ENCODE measurements at regions not wholly inside any gene's neighbourhood (a gene's known extent, or its start where the extent isn't known, plus 50 kb on each side); places are given as distances from the start of the nearest gene placed in this dataset.

DNA sequence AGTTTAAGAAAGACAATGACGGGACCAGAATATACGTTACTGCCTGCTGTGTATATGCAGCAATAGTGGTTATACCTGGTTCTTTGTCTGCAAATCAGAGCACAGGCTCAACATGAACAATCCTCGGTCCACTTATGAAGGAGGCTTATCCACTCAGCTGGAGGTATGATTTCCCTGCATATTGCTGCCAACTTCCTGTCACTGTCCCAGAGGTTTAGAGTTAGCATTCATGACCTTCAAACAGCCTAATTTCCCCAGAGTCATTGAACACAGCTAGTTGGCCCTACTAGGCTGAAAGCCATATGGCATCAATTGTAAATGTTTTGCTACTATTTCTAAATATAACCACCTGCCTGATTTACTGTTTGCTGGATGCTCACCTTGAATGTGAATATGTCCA is 224.9 kb upstream of the ZNF717 start:
- DNase-seq (ENCODE audit: low spot score) = no peak

DNA sequence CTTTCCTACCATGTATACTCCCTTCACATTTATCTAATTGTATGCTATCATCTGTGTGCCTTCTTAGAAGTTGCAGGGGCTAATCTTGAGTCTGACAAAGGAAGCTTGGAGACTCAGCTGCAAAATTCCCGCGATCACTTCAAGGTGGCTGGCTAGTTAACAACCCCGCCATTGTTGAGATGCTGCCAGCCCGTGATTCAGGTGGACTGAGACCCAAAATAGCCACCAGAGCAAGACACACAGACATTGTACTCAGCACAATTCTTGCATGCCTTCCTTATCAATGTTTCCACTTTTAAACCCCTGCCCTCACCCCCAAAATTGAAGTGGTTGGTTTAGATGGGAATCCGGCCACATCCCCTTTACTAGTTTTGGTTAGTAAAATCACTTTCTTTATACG is 225.8 kb upstream of the ZNF717 start:
- DNase-seq (ENCODE audit: low spot score) = no peak

DNA sequence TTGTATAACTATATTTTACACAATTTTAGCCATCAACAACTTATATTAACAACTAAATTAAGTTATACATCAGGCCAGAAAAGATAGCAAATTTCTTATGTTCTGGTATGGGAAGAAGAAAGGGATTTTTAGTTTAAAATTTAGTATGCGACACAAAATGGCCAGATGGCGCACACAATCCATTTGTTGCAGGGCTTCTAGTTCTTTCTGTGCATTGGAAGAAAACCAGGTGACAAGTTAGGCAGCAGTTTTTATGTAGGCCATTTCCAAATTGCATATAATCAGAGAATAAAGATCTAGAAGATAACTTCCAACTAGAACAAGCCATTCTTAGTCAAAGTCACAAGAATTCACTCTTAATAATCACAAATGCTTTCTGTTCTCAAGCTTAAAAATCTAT is 230.1 kb upstream of the ZNF717 start:
- no peak for DNase-seq (ENCODE audit: low spot score)

DNA sequence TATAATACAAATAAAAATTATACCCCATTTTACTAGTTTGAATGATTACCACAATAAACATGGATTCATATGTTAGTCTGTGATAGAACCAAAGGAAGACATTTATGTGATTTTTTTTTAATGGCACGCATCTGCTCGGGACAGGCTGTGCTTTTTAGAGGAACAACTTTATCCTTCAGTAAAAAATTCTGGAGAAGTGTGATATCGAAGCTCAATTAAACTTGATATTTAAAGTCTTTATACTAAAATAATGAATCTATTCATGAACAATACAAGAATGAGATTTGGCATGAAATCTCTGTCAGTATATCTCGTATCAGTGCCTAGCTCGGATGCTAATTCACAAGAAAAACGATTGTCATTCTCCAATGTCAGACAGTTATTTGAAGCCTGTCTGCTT is 230.8 kb upstream of the ZNF717 start:
- DNase-seq (ENCODE audit: low spot score) = no peak

DNA sequence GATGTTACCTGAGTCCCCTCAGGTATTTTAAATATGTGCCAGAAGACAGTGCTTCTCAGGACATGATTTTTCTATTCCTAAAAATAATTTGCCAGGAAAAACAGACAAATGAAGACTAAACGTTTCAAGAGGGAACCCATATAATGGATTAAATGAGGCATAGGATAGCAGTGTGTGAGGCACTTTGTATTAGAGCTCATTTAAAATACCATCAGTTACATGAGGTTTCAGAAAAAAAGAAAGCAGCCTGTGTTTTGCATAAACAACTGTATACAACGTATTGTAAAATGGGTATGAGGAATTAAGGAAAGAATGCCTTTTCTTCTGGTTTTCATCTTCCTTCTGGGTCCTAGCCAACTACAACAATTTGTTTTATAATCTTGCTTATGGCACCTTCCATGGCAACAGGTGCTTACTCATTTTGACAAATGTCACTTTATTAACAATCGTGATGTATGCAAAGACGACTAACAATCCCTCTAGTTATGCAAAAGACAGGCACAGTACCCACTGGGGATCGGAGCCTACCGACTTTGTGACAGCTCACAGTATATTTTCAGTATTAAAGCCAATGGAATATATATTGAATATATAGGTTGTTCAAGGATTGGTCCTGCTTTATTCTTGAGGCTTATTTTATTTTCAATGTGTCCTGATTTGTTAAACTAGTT is 231.6 kb upstream of the ZNF717 start:
- DNase-seq (ENCODE audit: low spot score) = no peak

DNA sequence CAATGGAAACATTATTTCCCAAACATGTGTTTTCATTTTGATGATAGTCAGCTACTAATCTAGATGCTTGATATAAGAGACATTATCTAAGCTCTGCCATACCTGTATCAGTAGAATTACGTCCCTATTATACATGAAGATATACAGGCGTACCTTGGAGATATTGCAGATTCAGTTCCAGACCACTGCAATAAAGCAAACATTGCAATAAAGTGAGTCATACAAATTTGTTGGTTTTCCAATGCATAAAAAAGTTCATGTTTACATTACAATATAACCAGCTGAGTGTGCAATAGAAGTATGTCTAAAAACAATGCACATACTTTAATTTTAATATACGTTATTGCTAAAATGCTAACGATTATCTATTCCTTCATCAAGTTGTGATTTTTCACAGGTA is 236.0 kb upstream of the ZNF717 start:
- peak; percentile 23 for DNase-seq (ENCODE audit: low spot score)

DNA sequence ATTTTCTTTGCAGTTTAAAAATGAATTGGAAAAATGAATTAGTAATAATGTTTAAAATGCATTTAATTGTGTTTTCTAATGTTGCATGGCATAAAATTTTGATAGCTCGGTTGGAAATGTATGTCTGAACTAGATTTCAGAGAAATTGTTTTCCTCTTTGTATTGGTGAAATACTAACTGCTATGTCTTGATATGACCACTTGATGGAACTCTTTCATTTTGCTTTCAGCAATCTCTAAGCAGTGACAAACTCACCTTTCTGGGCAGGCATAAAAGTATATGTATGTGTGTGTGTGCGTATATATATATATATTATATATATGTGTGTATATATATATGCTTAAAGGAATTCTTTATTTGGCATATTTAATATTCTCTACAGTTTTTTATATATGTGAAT is 239.3 kb upstream of the ZNF717 start:
- DNase-seq (ENCODE audit: low spot score) = peak; percentile 54

DNA sequence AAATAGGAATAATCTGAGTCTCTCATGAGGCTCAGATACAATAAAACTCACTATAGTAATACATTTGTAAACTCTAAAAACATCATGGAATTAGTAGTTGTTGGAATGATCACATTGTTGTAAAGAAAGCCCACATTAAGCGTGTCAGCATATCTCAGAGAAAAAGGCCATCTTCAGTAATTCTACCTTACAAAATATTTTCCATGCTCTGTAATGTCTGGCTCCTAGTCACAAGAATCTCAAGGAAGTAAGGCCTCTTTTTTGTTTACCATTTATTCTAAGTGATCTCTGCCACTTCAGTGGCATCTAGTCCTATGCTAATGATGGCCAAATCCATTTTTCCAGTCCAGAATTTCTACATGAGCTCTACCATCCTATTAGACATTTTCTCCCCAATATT is 240.2 kb upstream of the ZNF717 start:
- DNase-seq (ENCODE audit: low spot score) = no peak

DNA sequence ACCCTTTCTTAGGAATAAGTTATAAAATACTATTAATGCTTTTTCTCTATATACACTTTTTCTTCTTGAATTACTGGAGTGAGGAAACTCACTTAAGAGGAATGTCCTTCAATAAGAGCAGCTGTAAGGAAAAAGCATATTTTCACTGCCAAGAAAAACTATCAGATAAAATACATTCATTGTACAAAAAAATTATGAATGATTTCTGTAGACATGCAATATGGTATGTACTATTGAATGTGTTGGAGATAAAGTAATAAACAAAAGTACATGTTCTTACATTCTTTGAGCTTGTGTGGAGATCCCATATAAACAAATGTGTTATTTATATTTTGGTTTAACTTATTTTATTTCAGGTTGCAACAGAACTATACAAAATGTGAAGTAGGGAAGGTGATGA is 241.0 kb upstream of the ZNF717 start:
- no peak for DNase-seq (ENCODE audit: low spot score)

DNA sequence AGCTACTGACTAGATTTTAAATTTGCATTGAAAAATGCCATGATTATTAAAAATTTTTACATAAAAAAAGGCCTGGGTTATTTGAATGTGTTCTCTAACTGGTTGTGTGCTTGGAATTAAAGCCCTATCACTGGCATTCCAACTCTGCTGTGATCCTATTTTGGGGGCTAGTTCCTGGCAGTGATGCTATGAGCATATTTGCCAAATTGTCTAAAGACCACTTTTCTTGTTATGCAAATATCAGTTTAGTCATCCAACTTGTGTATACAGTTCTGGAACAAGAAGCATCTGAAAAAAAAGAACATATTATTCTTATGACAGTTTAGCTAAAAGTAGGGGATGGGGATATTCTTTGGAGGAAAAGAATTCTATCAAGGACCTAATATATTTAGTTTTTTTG is 243.4 kb upstream of the ZNF717 start:
- no peak for DNase-seq (ENCODE audit: low spot score)

DNA sequence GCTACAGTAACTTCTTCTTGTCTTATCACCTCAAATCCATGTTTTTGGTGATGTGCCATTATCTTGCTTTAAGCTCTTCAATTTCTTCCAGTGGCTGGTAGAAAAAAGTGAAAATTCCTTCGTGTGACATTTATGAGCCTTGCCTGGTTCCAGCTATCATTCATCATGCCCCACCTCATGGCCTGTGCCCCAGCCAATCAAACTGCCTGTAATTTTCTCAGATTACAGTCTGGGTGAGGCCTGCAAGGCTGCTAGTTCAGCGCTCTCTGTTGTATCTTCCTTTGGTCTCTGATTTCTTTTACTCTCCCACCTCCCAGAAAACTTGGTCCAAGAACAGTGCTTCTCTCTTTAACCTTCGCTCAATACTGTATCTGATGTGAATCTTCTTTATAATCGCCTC is 249.3 kb upstream of the ZNF717 start:
- no peak for DNase-seq (ENCODE audit: low spot score)

DNA sequence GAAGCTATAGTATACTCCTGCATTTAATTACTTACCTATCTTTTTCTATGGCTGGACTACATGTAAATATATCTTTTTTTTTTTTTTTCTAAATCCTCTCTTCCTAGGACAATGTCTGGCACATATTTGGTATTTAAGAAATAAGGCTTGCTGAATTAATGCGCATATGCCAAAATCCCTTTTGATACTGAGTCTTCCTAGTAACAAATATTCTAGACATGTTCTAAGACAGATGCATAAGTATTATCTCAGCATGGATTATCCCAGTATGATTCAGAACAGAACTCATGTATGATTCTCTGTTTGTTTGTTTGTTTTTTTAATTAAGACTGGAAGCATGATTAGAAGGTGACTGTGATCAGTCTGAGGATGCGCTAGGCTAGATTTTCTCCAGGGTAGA is 249.8 kb upstream of the ZNF717 start:
- DNase-seq (ENCODE audit: low spot score) = no peak

DNA sequence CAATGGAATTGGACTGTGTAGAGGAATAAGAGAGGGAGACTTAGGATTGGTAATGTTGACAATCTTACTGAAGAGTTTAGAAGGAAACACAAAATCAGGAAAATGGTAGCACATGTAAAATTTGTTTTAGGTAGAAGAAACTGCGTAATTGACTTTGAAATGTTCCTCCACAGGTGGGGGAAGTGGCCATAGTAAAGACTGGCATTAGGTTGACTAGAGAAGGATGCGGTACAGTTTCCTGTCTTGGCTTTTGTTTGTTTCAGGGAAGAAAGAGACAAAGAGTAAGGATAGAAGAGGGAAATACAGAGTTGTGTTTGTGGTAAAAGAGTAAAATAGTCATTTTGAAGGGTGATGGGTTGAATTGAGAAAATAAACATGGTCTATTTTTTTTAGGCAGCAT is 253.6 kb upstream of the ZNF717 start:
- DNase-seq (ENCODE audit: low spot score) = no peak

DNA sequence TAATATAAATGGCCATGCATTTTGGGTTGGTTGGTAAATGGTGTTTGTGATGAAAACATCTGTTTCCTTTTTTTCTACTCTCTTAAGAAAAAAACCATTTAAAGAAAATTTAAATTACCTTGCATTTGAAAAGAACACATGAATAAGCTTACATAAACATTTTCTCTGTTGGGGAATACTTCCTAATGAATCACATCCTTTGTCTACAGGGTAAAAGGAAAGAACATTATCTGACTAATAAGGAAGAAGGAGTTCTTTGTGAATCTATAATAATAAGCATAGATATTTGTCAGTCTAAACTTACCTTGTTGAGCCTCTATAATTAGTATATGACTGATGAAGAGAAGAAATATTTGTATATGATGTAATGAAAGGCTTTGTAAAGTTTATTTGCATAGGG is 254.1 kb upstream of the ZNF717 start:
- DNase-seq (ENCODE audit: low spot score) = no peak

DNA sequence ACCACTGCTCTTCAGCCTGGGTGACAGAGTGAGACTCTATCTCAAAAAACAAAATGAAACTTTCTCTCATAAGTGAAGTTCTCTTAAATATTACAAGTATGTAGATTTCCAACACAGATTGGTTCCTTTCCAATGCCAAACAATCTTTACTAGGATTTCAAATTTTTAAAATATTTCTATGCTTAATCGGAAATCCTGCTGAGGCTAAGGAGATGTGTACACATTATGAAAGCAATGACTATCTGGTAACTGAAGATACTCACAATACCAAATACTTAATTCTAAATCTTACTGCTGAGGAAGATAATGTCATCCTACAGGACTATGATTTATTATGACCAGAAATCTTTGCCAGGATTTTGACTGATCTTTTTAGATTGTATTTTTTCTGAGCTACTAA is 255.6 kb upstream of the ZNF717 start:
- no peak for DNase-seq (ENCODE audit: low spot score)

DNA sequence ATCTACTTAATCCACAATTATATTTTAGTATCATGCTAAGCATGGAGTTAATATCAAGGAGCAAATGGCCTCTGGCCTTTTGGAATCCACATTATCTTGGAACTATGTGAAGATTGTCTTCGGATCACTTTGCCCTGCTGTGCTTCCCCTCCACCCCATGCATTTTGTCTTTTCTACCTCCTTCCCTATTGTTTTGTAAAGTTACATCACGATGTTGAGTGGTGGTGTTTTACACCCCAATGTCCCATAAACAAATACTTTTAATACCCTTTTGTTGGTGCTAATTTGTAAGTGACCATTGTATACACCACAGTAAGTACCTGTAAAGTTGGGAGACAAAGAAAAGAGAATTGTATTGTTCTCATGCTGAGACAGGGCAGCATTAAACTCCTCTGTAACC is 258.4 kb upstream of the ZNF717 start:
- DNase-seq (ENCODE audit: low spot score) = no peak

DNA sequence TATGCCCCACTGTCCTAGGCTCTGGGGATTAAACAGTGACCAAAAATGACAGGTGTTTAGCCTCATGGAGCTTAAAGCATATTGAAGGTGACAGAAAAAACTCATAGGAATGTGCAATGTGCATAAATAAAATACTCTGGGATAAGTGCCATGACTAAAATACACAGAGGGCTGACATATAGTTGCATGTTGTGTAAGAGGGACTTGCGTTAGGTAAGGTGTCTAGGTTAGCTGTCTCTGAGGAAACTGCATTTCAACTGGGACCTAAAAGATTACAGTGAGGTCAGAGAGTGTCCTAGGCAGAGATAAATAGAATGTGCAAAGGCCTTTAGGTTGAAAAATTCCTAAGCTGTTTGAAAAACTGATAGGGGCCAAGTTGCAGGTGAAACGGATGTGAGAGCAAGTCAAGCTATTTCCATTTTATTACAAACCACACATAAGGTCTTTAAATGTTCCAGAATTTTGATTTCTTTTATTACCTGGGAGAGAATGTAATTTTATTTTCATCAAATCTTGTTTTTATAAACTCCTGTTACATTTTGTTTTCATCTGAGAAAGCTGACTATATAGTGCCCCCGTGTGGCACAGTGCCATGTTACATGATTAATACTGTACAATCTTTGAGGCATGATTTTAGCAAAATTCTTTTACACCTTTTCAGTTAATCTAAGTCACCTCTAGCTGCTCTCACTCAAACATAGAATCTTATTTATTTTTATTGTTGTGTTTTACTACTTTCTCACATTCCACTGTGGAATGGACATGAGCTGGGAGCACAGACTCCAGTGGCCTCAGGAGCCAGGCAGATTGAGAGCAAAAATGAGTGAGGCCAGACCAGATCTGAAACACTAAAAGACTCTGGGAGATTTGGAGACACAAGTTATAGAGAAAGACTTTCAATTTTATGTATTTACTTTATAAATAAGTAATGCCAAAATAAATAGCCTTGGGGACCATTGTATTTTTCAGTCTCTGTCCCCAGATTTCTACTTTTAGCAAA is 259.6 kb upstream of the ZNF717 start:
- DNase-seq (ENCODE audit: low spot score) = no peak

DNA sequence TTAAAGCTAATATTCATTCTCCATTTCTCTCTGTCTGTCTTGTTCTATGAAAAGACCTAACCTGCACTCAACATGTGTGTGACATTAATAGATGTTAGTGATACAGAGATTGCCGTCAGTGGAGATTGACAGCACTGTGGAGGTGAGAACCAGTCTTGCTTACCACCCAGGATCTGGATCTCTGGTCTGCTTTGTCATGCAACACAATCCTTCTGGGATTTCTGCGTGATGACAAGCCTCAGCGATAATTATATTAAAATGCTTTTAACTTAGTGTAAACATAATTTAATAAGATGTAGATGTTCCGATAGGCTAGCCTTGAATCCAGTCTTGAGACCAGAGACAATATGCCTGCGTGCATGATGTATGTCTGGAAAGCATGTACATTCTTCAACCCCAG is 262.0 kb upstream of the ZNF717 start:
- no peak for DNase-seq (ENCODE audit: low spot score)

DNA sequence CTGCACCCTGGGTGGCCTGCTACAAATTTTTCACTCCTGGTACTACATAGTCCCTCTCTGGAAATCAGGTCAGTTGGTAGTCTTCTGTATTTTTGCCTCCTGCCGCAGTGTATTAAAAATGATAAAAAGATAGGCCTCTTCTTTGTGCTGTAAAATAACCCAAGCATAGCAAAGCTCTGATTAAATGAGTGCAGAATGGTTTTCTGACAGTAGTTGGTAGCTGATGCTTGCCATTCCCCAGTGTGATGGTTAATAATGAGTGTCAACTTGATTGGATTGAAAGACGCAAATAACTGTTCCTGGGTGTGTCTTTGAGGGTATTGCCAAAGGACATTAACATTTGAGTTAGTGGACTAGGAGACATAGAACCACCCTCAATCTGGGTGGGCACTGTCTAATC is 264.4 kb upstream of the ZNF717 start:
- no peak for DNase-seq (ENCODE audit: low spot score)

DNA sequence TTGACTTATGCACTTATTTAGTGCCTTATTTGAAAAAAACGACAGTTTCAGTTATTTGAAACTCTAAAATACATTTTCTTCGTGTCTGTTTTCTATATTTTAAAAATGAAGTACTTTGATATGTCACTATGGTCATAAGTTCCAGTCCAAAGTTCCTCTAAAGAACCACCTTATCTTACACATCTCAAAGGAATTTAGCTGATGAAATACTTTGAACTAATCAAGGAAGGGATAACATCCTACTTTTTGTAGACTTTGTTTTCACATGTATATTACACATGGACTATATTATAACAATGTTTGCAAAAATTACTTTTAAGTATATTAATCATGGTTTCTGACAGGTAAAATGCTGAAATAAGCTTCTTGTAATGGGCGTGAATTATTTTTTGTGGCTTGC is 265.8 kb upstream of the ZNF717 start:
- peak; percentile 30 for DNase-seq (ENCODE audit: low spot score)

DNA sequence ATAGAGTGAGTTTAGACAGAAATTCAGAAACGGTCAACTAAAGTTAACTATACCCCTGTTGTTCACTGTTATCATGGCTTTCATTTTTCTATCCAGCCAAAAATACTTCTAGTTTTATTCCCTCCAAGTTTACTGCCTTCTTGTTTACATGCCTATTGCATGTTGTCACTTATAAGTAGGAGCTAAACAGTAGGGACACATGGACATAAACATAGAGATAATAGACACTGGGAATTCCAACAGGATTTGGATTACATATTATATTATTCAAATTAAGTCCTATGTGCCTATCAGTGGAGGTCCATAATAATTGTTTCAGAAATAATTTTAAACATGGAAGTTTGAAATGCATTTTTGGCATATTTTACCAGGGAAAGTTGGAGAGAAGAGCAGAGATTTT is 269.1 kb upstream of the ZNF717 start:
- no peak for DNase-seq (ENCODE audit: low spot score)

DNA sequence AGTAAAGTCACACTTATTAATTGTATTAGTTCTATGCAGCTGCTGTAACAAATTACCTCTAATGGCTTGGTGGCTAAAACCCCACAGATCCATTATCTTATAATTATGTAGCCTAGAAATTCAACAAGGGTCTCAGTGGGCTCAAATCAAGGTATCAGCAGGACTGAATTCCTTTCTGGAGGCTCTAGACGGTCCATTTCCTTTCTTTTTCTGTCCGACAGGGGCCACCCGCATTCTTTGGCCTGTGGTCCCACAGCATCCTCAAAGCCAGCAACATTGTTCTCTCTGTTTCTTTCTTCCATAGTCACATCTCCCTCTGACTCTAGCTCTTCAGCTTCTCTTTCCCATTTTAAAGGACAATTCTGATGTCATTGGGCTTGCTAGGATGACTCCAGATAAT is 276.3 kb upstream of the ZNF717 start:
- DNase-seq (ENCODE audit: low spot score) = no peak

DNA sequence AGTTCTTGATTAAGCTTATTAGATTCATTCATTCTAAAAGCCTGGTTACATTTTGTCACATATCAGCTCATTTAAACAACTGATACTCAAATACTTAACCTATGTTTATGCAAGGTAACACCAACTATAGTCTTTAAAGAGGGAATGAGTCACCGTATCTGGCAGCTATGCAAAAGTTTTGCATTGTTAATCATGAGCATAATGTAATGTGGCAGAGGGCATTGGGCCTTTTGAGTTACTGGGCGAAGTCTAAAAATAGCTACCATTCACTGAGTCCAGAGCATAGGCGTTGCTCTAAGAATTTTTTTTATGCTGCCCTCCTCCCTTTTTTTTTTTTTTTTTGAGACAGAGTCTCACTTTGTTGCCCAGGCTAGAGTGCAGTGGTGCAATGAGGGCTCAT is 277.7 kb upstream of the ZNF717 start:
- peak; percentile 61 for DNase-seq (ENCODE audit: low spot score)

DNA sequence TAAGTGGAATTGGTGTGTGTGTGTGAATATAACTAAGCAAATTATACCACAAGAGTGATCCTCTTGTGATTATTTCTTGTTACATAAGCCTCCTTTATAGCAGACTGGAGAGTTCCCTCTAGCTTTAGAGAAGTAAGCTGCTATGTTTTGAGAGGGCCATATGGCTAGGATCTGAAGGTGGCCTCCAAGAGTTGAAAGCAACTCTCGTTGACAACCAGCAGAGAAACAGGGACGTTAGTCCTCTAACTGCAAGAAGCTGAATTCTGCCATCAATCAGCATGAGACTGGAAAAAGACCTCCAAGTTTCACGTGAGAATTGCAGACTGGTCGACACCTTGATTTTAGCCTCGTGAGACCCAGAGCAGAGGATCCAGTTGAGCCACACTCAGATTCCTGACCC is 278.5 kb upstream of the ZNF717 start:
- no peak for DNase-seq (ENCODE audit: low spot score)
